Adrenal gland (tissue), 9 donors: ENCODE measurements at regions not wholly inside any gene's neighbourhood (a gene's known extent, or its start where the extent isn't known, plus 50 kb on each side); places are given as distances from the start of the nearest gene placed in this dataset.

Experiments used
- DNase-seq, 7 donors: peaks; one replicate each; pipeline ENCODE4 v3.0.0-alpha.2; 2019 to 2020
- H3K27ac ChIP-seq, 5 donors: fragments of 200-600 bp; sonication (generic) in 4 of 5; 1 replicate in 3 of 5; 2 replicates in 2 of 5; pipeline versions ENCODE4 v1.5.1 to v1.8.0; 2016 to 2020; ENCODE audit warnings: mild to moderate bottlenecking in 1 of 5
- H3K27me3 ChIP-seq: fragments of 200-600 bp; 2 replicates; pipeline ENCODE4 v1.8.0; 2021
- H3K36me3 ChIP-seq, 2 donors: fragments of 200-600 bp; replicated peaks in 1 of 2; 1 replicate in 1 of 2; 2 replicates in 1 of 2; pipeline versions ENCODE4 v1.5.1 to v1.8.0; 2018 to 2022
- H3K4me1 ChIP-seq, 2 donors: fragments of 200-600 bp; replicated peaks in 1 of 2; 1 replicate in 1 of 2; 2 replicates in 1 of 2; pipeline versions ENCODE4 v1.5.1 to v1.8.0; 2018 to 2021
- H3K4me3 ChIP-seq, 4 donors: fragments of 200-600 bp; sonication (generic) in 3 of 4; one replicate each; pipeline ENCODE4 v1.5.1; 2016 to 2018
- H3K9me3 ChIP-seq, 3 donors: fragments of 200-600 bp; sonication (generic) in 1 of 3; replicated peaks in 1 of 3; 1 replicate in 2 of 3; 2 replicates in 1 of 3; pipeline versions ENCODE4 v1.5.1 to v1.8.0; 2016 to 2021
- POLR2A ChIP-seq, 2 donors: fragments of 450-650 bp; IDR thresholded peaks; one replicate each; pipeline ENCODE4 v1.6.1; 2017; ENCODE audit warnings: antibody characterized with exemption in 2 of 2, mild to moderate bottlenecking in 2 of 2, moderate library complexity in 1 of 2
- WGBS, 4 donors: extraction: QIAGEN DNeasy Blood & Tissue Kit in 2 of 4; methylation state at CpG; one replicate each; pipeline versions ENCODE4 v1.1.5 to v1.1.7; 2013 to 2017; 5-methylcytosine and 5-hydroxymethylcytosine counted together
- intact Hi-C, 2 donors: fragments of 100-400 bp; cut with DNase I; formaldehyde crosslinking; loops; one replicate each; pipeline versions ENCODE4 v1.14.1 to v1.15.0; 2022 to 2023
- TF ChIP-seq, protein P1 (sequence below), 6 experiments: fragments of 450-650 bp in 4 of 6; fragments of 200-600 bp in 2 of 6; sonication (generic) in 1 of 6; IDR thresholded peaks; 1 replicate in 5 of 6; 2 replicates in 1 of 6; pipeline versions ENCODE4 v1.5.1 to v1.8.0; 2016 to 2021; ENCODE audit warnings: antibody characterized with exemption in 6 of 6, mild to moderate bottlenecking in 2 of 6, moderate library complexity in 1 of 6
- donor health status: healthy with polysubstance abuse.
- donor health status: Bipolar disorder and iron deficiency.
- donor health status: DM: yes; HTN: yes; CAD: no.
- donor health status: DM: no; HTN: no; CAD: no.
- donor health status: DM: no; HTN: no; CAD: no.

DNA sequence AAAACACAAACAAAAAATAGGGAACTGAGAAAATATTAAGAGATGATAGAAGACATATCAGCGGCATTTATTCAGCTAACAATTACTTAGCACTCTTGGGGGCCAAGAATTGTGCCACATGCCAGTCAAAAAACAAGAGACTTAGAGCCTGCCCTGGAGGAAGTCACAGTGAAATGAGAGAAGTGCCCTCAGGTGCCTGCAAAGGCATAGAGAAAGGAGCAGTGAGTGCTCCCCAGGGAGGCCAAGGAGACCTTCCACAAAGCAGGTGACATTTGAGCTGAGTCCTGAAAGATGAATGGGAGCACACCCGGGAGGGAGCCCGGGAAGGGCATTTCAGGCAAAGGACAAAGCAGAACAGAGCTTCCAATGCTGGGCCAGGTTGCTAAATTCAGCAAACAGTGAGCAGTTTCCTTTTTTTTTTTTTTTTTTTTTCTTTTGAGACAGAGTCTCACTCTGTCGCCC is 184.7 kb upstream of the JARID2 start:
- H3K27me3 ChIP-seq, result no peaks in the 10 kb centered on the region
- no peaks in the 10 kb centered on the region for H3K9me3 ChIP-seq
- no peak overlapping the region for H3K27ac ChIP-seq
- intact Hi-C loops, result no loop called here
- TF ChIP-seq, protein P1, sequence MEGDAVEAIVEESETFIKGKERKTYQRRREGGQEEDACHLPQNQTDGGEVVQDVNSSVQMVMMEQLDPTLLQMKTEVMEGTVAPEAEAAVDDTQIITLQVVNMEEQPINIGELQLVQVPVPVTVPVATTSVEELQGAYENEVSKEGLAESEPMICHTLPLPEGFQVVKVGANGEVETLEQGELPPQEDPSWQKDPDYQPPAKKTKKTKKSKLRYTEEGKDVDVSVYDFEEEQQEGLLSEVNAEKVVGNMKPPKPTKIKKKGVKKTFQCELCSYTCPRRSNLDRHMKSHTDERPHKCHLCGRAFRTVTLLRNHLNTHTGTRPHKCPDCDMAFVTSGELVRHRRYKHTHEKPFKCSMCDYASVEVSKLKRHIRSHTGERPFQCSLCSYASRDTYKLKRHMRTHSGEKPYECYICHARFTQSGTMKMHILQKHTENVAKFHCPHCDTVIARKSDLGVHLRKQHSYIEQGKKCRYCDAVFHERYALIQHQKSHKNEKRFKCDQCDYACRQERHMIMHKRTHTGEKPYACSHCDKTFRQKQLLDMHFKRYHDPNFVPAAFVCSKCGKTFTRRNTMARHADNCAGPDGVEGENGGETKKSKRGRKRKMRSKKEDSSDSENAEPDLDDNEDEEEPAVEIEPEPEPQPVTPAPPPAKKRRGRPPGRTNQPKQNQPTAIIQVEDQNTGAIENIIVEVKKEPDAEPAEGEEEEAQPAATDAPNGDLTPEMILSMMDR (IDR thresholded peaks at IDR 0.05), result no peak
- no peak for TF ChIP-seq POLR2A (IDR thresholded peaks at IDR 0.05)
- peak in 6 of 7 donors; percentile 11 to 26 (median 22) for DNase-seq
- no peaks in the 10 kb centered on the region for H3K36me3 ChIP-seq
- H3K4me1 ChIP-seq, result peaks cover under 1 to 9% of the 10 kb centered on the region in 2 donors
- no peak overlapping the region for H3K4me3 ChIP-seq
- 30 to 39% (median 33%) methylated on average over 4 of the region's 4 CpGs for WGBS, 4 donors

DNA sequence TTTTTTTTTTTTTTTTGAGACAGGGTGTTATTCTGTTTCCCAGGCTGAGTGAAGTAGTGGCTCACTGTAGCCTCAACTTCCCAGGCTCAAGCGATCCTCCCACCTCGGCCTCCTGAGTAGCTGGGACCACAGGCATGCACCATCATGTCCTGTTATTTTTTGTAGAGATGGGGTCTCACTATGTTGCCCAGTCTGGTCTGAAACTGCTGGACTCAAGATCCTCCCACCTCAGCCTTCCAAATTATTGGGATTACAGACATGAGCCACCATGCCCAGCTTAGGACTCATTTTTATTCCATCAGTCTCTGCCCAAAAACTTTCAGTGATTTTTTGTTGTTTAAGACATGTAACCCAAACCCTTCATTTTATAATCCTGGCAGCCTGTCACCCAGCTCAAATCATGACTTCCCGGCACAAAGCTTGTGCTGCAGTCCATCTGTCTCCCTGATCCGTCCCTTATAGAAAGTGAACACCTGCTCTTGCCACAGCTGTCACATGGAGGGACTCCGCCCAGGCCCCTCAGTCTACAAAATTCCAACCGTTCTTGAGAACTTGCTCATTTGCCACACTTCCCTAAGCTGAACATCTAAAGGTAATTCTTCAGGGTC is 183.9 kb upstream of the JARID2 start:
- no peak for DNase-seq
- no peak for TF ChIP-seq POLR2A (IDR thresholded peaks at IDR 0.05)
- TF ChIP-seq, protein P1 (IDR thresholded peaks at IDR 0.05), result no peak
- WGBS, 4 donors, result 90 to 98% (median 93%) methylated on average over 6 of the region's 6 CpGs

DNA sequence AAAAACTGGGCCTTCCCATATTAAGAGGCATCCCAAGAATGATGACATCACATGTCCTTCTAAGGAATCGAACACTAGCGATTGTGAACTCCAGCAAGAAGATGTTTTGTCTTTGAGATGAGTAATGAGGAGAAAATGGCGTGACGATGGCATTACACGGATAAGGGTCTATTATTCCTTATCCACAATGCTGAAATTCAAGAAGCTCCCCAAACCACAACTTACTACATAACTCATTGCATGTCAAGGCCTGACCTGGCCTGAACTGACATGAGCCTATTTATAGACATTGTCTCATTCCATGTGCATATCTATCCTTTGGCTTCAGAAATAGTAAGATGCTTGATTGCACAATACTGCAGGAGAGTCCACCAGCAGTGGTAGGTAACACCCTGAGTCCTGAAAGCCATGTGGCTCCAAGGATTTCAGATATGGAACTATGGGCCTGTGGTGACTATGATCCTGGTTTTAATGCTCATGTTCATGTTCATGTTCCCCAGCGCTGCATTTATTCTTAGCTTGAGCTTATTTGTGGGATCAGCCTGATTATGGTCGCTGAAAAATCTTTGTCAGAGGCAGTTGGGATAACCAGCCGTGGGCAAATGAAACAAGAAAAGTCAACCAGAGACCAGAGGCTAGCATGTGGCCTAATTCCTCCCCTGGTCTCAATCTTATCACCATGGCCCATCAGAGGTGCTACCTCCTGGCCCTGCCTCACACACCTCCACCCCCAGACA is 183.2 kb upstream of the JARID2 start:
- Histone ChIP-seq H3K27ac (no peak overlapping the region), H3K36me3 (no peaks in the 10 kb centered on the region), H3K4me1 (peaks cover 7 to 14% of the 10 kb centered on the region in 2 donors), H3K4me3 (no peak overlapping the region), H3K9me3 (no peaks in the 10 kb centered on the region), H3K27me3 (no peaks in the 10 kb centered on the region)
- 86 to 90% (median 87%) methylated on average over 8 of the region's 8 CpGs for WGBS, 4 donors
- intact Hi-C loops, result no loop called here
- TF ChIP-seq, protein P1 (IDR thresholded peaks at IDR 0.05), result no peak
- TF ChIP-seq POLR2A (IDR thresholded peaks at IDR 0.05), result no peak
- DNase-seq, result peak in 1 of 7 donors; percentile 7

More for the DNA sequence above, 183.9 kb upstream of the JARID2 start:
- intact Hi-C loops, result no loop called here
- no peak overlapping the region for H3K4me3 ChIP-seq
- peaks cover 7 to 14% of the 10 kb centered on the region in 2 donors for H3K4me1 ChIP-seq
- H3K27ac ChIP-seq, result no peak overlapping the region
- H3K9me3 ChIP-seq, result no peaks in the 10 kb centered on the region
- no peaks in the 10 kb centered on the region for H3K27me3 ChIP-seq
- H3K36me3 ChIP-seq, result no peaks in the 10 kb centered on the region

DNA sequence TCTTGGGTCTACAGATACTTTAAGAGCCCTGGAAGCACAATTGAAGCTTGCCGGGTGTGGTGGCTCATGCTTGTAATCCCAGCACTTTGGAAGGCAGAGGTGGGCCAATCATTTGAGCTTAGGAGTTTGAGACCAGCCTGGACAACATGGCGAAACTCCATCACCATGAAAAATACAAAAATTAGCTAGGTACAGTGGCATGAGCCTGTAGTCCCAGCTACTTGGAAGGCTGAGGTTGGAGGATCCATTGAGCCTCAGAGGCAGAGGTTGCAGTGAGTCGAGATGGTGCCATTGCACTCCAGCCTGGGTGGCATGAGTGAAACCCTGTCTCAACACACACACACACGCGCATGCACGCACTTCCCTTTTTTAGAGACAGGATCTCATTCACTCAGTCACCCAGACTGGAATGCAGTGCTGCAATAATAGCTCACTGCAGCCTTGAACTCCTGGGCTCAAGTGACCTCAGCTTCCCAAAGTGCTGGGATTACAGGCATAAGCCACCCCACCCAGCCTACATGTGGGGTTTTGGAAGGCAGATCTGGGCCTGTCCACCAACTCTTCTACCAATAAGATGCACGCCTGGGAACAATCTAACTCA is 182.5 kb upstream of the JARID2 start:
- H3K4me3 ChIP-seq, result no peak overlapping the region
- peaks cover 7 to 14% of the 10 kb centered on the region in 2 donors for H3K4me1 ChIP-seq
- H3K36me3 ChIP-seq, result no peaks in the 10 kb centered on the region
- intact Hi-C loops, result no loop called here
- 76 to 98% (median 88%) methylated on average over 3 to 7 of the region's 7 CpGs for WGBS, 4 donors
- peak; percentile 22 to 66 (median 55) for DNase-seq
- peak overlapping the region in 1 of 5 donors; percentile 13 for H3K27ac ChIP-seq
- TF ChIP-seq, protein P1 (IDR thresholded peaks at IDR 0.05), result no peak
- no peak for TF ChIP-seq POLR2A (IDR thresholded peaks at IDR 0.05)
- no peaks in the 10 kb centered on the region for H3K9me3 ChIP-seq
- H3K27me3 ChIP-seq, result no peaks in the 10 kb centered on the region
